ENCODE measurements at regions not wholly inside any gene's neighbourhood (a gene's known extent, or its start where the extent isn't known, plus 50 kb on each side); places are given as distances from the start of the nearest gene placed in this dataset.

DNA sequence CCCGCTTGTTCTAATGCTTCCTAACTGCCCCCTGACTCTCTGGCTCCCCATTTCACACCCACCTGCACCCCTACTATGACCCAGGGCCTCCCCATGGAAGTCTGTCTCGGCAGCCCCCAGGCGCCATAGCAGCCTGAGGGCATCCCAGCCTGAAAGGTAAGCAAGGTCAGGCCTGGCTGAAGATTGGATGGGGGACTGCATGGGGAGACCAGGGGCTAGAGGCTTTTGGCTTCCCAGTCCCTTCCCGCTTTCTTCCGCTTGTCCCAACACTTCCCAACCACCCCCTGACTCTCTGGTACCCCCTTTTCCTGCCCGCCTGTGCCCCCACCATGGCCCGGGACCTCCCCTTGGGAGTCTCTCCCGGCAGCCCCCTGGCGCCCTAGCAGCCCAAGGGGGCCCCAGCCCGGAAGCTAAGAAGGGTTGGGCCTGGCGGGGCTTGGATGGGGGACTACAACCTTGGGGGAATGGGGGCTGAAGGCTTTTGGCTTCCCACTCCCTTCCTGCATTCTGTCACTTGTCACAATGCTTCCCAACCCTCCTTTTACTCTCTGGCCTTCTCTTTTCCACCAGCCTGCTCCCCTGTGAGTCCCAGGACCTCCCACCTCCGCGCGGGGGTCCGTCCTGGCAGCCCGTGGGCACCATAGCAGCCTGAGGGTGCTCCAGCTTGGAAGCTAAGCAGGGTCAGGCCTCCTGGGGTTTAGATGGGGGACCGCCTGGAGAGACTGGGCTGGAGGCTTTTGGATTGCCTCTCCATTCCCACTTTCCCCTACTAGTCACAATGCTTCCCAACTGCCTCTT, 2288.4 kb downstream of the TP53TG3F start:
- TF ChIP-seq CTCF (IDR thresholded peaks at IDR 0.05; ENCODE audit: control extremely low read depth, extremely low read depth) = no peak
- Histone ChIP-seq H3K27me3 (ENCODE audit: control insufficient read depth in 3 of 3, insufficient read depth in 3 of 3, low read length in 2 of 3) (no peaks in the 10 kb centered on the region), H3K9me3 (ENCODE audit: control insufficient read depth in 4 of 4, insufficient read depth in 3 of 4, low read length in 3 of 4) (peaks cover 0 to 43% (median 9%) of the 10 kb centered on the region in 4 donors)

DNA sequence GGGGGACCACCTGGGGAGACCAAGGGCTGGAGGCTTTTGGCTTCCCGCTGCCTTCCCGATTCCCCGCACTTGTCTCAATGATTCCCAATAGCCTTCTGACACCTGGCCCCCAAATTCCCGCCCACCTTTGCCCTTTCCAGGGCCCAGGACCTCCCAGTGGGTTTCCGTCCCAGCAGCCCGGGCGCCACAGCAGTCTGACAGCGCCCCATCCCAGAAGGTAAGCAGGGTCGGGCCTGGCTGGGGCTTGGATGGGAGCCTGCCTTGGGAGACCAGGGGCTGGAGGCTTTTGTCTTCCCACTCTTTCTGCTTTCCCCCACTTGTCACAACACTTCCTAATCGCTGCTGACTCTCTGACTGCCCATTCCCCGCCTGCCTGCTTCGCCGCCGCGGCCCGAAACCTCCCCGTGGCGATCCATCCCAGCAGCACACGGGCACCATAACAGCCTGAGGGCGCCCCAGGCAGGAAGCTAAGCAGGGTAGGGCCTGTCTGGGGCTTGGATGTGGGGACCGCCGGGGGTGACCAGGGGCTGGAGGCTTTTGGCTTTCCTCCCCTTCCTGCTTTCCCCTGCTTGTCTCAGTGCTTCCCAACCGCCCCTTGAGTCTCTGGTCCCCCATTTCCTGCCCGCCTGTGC, 2289.3 kb downstream of the TP53TG3F start:
- Histone ChIP-seq H3K4me3 (no peak overlapping the region), H3K4me1 (ENCODE audit: control insufficient read depth in 5 of 5, insufficient read depth in 5 of 5, low read length in 5 of 5) (no peaks in the 10 kb centered on the region), H3K36me3 (ENCODE audit: control insufficient read depth in 4 of 4, insufficient read depth in 4 of 4, low read length in 4 of 4) (no peaks in the 10 kb centered on the region), H3K9me3 (ENCODE audit: control insufficient read depth in 4 of 4, insufficient read depth in 3 of 4, low read length in 3 of 4) (peaks cover 0 to 48% (median 5%) of the 10 kb centered on the region in 4 donors), H3K27ac (ENCODE audit: low read depth in 1 of 2, low read length in 1 of 2) (no peak overlapping the region), H3K9ac (ENCODE audit: insufficient read depth in 1 of 2, low read length in 2 of 2) (no peak overlapping the region), H3K27me3 (ENCODE audit: control insufficient read depth in 3 of 3, insufficient read depth in 3 of 3, low read length in 2 of 3) (no peaks in the 10 kb centered on the region)
- no peak for ATAC-seq (ENCODE audit: insufficient read depth, low FRiP score)
- TF ChIP-seq CTCF (IDR thresholded peaks at IDR 0.05; ENCODE audit: control extremely low read depth, extremely low read depth) = no peak
- 89 to 90% methylated on average over 24 of the region's 24 CpGs for WGBS, 2 donors
- DNase-seq = no peak

More for the DNA sequence above, 2288.4 kb downstream of the TP53TG3F start:
- Histone ChIP-seq H3K36me3 (ENCODE audit: control insufficient read depth in 4 of 4, insufficient read depth in 4 of 4, low read length in 4 of 4) (no peaks in the 10 kb centered on the region), H3K4me3 (no peak overlapping the region), H3K4me1 (ENCODE audit: control insufficient read depth in 5 of 5, insufficient read depth in 5 of 5, low read length in 5 of 5) (no peaks in the 10 kb centered on the region), H3K9ac (ENCODE audit: insufficient read depth in 1 of 2, low read length in 2 of 2) (no peak overlapping the region), H3K27ac (ENCODE audit: low read depth in 1 of 2, low read length in 1 of 2) (no peak overlapping the region)
- 86 to 87% methylated on average over 16 to 17 of the region's 17 CpGs for WGBS, 2 donors
- DNase-seq (no peak), ATAC-seq (ENCODE audit: insufficient read depth, low FRiP score) (no peak)

DNA sequence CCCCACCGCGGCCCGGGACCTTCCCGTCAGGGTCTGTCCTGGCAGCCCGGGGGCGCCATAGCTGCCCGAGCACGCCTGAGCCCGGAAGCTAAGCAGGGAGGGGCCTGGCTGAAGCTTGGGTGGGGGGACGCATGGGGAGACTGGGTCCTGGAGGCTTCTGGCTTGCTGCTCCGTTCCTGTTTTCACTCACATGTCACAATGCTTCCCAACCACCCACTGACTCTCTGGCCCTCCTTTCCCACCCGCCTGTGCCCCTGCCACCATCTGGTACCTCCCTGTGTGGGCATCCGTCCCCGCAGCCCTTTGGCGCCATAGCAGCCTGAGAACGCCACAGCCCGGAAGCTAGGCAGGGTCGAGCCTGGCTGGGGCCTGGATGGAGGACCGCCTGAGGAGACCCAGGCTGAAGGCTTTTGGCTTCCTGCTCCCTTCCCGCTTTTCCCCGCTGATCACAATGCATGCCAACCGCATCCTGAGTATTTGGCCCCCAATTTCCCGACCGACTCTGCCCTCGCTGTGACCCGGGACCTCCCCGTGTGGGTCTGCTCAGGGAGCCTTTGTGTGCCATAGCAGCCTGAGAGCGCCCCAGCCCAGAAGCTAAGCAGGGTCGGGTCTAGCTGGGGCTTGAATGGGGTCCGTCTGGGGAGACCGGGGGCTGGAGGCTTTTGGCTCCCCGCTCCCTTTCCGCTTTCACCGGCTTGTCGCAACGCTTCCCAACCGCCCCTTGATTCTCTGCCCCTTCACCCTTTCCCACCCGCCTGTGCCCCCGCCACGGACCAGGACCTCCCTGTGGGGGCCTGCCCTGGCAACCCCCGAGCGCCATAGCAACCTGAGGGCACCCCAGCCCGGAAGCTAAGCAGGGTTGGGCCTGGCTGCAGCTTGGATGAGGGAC, 2290.1 kb downstream of the TP53TG3F start:
- no peak overlapping the region for H3K9ac ChIP-seq (ENCODE audit: insufficient read depth in 1 of 2, low read length in 2 of 2)
- no peaks in the 10 kb centered on the region for H3K27me3 ChIP-seq (ENCODE audit: control insufficient read depth in 3 of 3, insufficient read depth in 3 of 3, low read length in 2 of 3)
- no peak for TF ChIP-seq CTCF (IDR thresholded peaks at IDR 0.05; ENCODE audit: control extremely low read depth, extremely low read depth)
- no peak overlapping the region for H3K4me3 ChIP-seq
- WGBS, 2 donors = 91% methylated on average over 43 of the region's 43 CpGs
- H3K4me1 ChIP-seq (ENCODE audit: control insufficient read depth in 5 of 5, insufficient read depth in 5 of 5, low read length in 5 of 5) = no peaks in the 10 kb centered on the region
- peaks cover 0 to 53% (median 1%) of the 10 kb centered on the region in 4 donors for H3K9me3 ChIP-seq (ENCODE audit: control insufficient read depth in 4 of 4, insufficient read depth in 3 of 4, low read length in 3 of 4)
- H3K27ac ChIP-seq (ENCODE audit: low read depth in 1 of 2, low read length in 1 of 2) = no peak overlapping the region
- ATAC-seq (ENCODE audit: insufficient read depth, low FRiP score) (no peak), DNase-seq (no peak)
- no peaks in the 10 kb centered on the region for H3K36me3 ChIP-seq (ENCODE audit: control insufficient read depth in 4 of 4, insufficient read depth in 4 of 4, low read length in 4 of 4)
